HepG2 (cell line): ENCODE measurements at regions not wholly inside any gene's neighbourhood (a gene's known extent, or its start where the extent isn't known, plus 50 kb on each side); places are given as distances from the start of the nearest gene placed in this dataset.

ENCODE experiments used
- EP300 ChIP-seq, 3 experiments: sonication (generic) in 1 of 3; formaldehyde crosslinking in 1 of 3; IDR thresholded peaks; 2 replicates each; pipeline versions ENCODE4 v1.5.1 to v1.6.1; 2011 to 2020; ENCODE audit warnings: low read depth in 2 of 3, low read length in 2 of 3, borderline replicate concordance in 1 of 3, improper control_type of control experiment in 1 of 3, mild to moderate bottlenecking in 1 of 3, missing genetic modification reagents in 1 of 3, moderate library complexity in 1 of 3
- GTF3A ChIP-seq: sonication (generic); formaldehyde crosslinking; conservative IDR thresholded peaks from 2 replicates; pipeline ENCODE4 v1.4.0; 2020; ENCODE audit warnings: mild to moderate bottlenecking, missing genetic modification reagents
- NR2F1 ChIP-seq, 2 experiments: fragments of 450-650 bp in 1 of 2; formaldehyde crosslinking in 1 of 2; IDR thresholded peaks; 2 replicates each; pipeline versions ENCODE4 v1.5.0 to v1.6.1; 2016 to 2020; ENCODE audit warnings: mild to moderate bottlenecking in 1 of 2, missing compliant biosample characterization in 1 of 2, missing genetic modification reagents in 1 of 2, moderate library complexity in 1 of 2
- THYN1 ChIP-seq: sonication (generic); formaldehyde crosslinking; IDR thresholded peaks from 2 replicates; pipeline ENCODE4 v1.8.1; 2023; ENCODE audit warnings: low read depth, mild to moderate bottlenecking, moderate library complexity, missing genetic modification reagents, borderline replicate concordance
- YEATS4 ChIP-seq: sonication (generic); formaldehyde crosslinking; IDR thresholded peaks from 2 replicates; pipeline ENCODE4 v1.4.0; 2020; ENCODE audit warnings: missing genetic modification reagents, borderline replicate concordance
- TF ChIP-seq, protein P1 (sequence below): sonication (generic); formaldehyde crosslinking; IDR thresholded peaks from 2 replicates; pipeline ENCODE4 v1.4.0; 2020; ENCODE audit warnings: missing genetic modification reagents
- TF ChIP-seq, protein P2 (sequence below): sonication (generic); formaldehyde crosslinking; IDR thresholded peaks from 2 replicates; pipeline ENCODE4 v1.4.0; 2020; ENCODE audit warnings: missing genetic modification reagents

DNA sequence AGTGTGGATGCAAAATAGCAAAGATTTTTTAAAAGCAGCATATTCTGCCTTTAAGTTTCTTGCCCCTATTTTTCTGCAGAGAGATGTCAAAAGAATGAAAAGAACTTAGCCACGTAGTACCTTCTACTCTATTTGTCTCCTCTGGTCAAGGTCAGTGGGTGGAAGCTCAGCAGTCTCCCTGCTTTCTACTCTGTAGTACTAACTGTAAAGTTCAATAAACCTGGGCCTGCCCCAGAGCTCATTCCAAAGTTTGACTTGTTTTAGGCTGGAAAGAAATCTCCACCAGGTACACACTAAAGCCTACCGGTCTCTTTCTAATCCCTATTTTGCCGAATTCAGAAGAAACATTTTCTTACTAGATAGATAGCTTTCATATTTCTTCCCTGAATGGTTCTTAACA lies 247.9 kb upstream of the ARHGAP20 start:
- TF ChIP-seq GTF3A (CRISPR knock-in tag) (no peak), EP300 (IDR thresholded peaks at IDR 0.05; ENCODE audit: low read depth in 2 of 2, low read length in 2 of 2) (no peak), EP300 (CRISPR knock-in tag; IDR thresholded peaks at IDR 0.05; ENCODE audit: borderline replicate concordance) (no peak), NR2F1 (CRISPR knock-in tag; IDR thresholded peaks at IDR 0.05) (no peak), YEATS4 (no peak), THYN1 (CRISPR knock-in tag) (no peak)
- TF ChIP-seq, protein P1, sequence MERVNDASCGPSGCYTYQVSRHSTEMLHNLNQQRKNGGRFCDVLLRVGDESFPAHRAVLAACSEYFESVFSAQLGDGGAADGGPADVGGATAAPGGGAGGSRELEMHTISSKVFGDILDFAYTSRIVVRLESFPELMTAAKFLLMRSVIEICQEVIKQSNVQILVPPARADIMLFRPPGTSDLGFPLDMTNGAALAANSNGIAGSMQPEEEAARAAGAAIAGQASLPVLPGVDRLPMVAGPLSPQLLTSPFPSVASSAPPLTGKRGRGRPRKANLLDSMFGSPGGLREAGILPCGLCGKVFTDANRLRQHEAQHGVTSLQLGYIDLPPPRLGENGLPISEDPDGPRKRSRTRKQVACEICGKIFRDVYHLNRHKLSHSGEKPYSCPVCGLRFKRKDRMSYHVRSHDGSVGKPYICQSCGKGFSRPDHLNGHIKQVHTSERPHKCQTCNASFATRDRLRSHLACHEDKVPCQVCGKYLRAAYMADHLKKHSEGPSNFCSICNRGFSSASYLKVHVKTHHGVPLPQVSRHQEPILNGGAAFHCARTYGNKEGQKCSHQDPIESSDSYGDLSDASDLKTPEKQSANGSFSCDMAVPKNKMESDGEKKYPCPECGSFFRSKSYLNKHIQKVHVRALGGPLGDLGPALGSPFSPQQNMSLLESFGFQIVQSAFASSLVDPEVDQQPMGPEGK (CRISPR knock-in tag), result no peak
- TF ChIP-seq, protein P2, sequence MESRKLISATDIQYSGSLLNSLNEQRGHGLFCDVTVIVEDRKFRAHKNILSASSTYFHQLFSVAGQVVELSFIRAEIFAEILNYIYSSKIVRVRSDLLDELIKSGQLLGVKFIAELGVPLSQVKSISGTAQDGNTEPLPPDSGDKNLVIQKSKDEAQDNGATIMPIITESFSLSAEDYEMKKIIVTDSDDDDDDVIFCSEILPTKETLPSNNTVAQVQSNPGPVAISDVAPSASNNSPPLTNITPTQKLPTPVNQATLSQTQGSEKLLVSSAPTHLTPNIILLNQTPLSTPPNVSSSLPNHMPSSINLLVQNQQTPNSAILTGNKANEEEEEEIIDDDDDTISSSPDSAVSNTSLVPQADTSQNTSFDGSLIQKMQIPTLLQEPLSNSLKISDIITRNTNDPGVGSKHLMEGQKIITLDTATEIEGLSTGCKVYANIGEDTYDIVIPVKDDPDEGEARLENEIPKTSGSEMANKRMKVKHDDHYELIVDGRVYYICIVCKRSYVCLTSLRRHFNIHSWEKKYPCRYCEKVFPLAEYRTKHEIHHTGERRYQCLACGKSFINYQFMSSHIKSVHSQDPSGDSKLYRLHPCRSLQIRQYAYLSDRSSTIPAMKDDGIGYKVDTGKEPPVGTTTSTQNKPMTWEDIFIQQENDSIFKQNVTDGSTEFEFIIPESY (CRISPR knock-in tag), result no peak
